Body of pancreas (tissue), 4 donors: ENCODE measurements at regions not wholly inside any gene's neighbourhood (a gene's known extent, or its start where the extent isn't known, plus 50 kb on each side); places are given as distances from the start of the nearest gene placed in this dataset.
"Not testable (repeated sequence)": the region's sequence is repeated elsewhere in the genome, so short reads cannot be mapped to it uniquely, and the experiment has no call there.

ENCODE experiments used
- ATAC-seq: fragments of 150-250 bp; one replicate; pipeline ENCODE4 v1.9.1; 2016
- DNase-seq, 4 donors: peaks; one replicate each; pipeline ENCODE4 v3.0.0-alpha.2; 2019
- H3K27ac ChIP-seq, 4 donors: fragments of 200-600 bp; sonication (generic); 1 replicate in 3 of 4; 2 replicates in 1 of 4; pipeline versions ENCODE4 v1.5.1 to v1.6.1; 2016 to 2019; ENCODE audit warnings: mild to moderate bottlenecking in 1 of 4, mixed read lengths in 1 of 4, moderate library complexity in 1 of 4
- H3K27me3 ChIP-seq, 2 donors: fragments of 200-600 bp; sonication (generic); one replicate each; pipeline ENCODE4 v1.6.0; 2016; ENCODE audit warnings: mild to moderate bottlenecking in 1 of 2
- H3K36me3 ChIP-seq, 2 donors: fragments of 200-600 bp; sonication (generic); replicated peaks in 1 of 2; 2 replicates each; pipeline ENCODE4 v1.5.1; 2016; ENCODE audit warnings: low read depth in 2 of 2; ENCODE audit not compliant: insufficient read depth in 1 of 2
- H3K4me1 ChIP-seq: fragments of 200-600 bp; sonication (generic); one replicate; pipeline ENCODE4 v1.6.0; 2016
- H3K4me3 ChIP-seq, 2 donors: fragments of 200-600 bp; sonication (generic); 1 replicate in 1 of 2; 2 replicates in 1 of 2; pipeline ENCODE4 v1.5.1; 2016 to 2019
- H3K9me3 ChIP-seq, 3 donors: fragments of 200-600 bp; sonication (generic); 1 replicate in 2 of 3; 2 replicates in 1 of 3; pipeline ENCODE4 v1.5.1; 2016
- POLR2A ChIP-seq, 3 donors: fragments of 450-650 bp; IDR thresholded peaks; one replicate each; pipeline ENCODE4 v1.6.1; 2016; ENCODE audit warnings: antibody characterized with exemption in 3 of 3, mild to moderate bottlenecking in 2 of 3
- WGBS, 2 donors: methylation state at CpG; one replicate each; pipeline ENCODE4 v1.1.5; 2017; 5-methylcytosine and 5-hydroxymethylcytosine counted together
- intact Hi-C: fragments of 100-400 bp; cut with DNase I; formaldehyde crosslinking; loops from one replicate; pipeline ENCODE4 v1.15.1; 2023
- TF ChIP-seq, protein P1 (sequence below), 7 experiments: fragments of 450-650 bp in 4 of 7; fragments of 200-600 bp in 3 of 7; sonication (generic) in 3 of 7; IDR thresholded peaks; one replicate each; pipeline ENCODE4 v1.5.1; 2016 to 2019; ENCODE audit warnings: antibody characterized with exemption in 7 of 7

DNA sequence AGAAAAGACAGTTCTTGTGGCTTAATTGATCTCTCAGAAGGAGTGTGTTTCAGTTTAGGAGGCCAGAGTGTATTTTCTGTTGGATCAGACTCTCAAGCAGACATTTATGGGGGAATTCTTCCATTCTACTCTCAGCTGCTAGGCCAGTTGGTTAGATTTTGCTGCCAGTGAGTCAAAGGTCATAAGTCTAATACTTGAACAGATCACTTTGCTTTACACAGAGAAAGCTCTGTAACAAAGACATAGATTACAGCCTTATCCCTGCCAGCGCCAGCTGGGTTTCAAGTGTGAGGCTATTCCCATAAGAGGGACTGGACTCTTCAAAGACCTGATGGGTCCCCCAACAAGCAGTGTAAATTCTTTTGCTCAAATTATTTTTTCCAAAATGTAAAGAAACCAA, 145.6 kb upstream of the SEMA3C start:
- peak; percentile 61 for ATAC-seq
- peaks cover 29% of the 10 kb centered on the region for H3K4me1 ChIP-seq
- no peaks in the 10 kb centered on the region for H3K27me3 ChIP-seq
- intact Hi-C loops = no loop called here
- H3K4me3 ChIP-seq = no peak overlapping the region
- H3K27ac ChIP-seq = peak overlapping the region; percentile 5 to 69 (median 52)
- WGBS, 2 donors = 21 to 42% methylated on average over 1 of the region's 1 CpG
- no peak for TF ChIP-seq POLR2A (IDR thresholded peaks at IDR 0.05)
- TF ChIP-seq, protein P1, sequence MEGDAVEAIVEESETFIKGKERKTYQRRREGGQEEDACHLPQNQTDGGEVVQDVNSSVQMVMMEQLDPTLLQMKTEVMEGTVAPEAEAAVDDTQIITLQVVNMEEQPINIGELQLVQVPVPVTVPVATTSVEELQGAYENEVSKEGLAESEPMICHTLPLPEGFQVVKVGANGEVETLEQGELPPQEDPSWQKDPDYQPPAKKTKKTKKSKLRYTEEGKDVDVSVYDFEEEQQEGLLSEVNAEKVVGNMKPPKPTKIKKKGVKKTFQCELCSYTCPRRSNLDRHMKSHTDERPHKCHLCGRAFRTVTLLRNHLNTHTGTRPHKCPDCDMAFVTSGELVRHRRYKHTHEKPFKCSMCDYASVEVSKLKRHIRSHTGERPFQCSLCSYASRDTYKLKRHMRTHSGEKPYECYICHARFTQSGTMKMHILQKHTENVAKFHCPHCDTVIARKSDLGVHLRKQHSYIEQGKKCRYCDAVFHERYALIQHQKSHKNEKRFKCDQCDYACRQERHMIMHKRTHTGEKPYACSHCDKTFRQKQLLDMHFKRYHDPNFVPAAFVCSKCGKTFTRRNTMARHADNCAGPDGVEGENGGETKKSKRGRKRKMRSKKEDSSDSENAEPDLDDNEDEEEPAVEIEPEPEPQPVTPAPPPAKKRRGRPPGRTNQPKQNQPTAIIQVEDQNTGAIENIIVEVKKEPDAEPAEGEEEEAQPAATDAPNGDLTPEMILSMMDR (IDR thresholded peaks at IDR 0.05) = no peak
- peak in 3 of 4 donors; percentile 15 to 39 (median 29) for DNase-seq
- no peaks in the 10 kb centered on the region for H3K9me3 ChIP-seq
- H3K36me3 ChIP-seq = no peaks in the 10 kb centered on the region

DNA sequence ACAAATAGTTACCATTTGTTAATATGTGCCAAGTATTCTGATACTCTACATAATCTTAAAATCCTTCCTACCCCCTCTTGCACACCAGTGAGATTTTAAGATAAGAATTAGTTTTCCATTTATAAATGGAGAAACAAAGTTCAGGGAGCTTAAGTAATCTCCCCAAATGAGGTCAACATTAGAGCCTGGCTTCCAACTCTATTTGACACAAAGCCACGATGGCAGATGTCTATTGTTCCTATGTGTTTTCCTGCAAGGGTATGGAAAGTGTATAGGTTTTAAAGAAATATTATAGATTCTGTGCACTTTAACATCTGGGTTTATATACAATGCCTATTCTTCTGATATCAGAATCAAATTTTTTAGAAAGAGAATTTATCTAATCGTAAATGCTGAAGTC, 143.9 kb upstream of the SEMA3C start:
- intact Hi-C loops = no loop called here
- DNase-seq = peak in 3 of 4 donors; percentile 17 to 48 (median 24)
- Histone ChIP-seq H3K9me3 (no peaks in the 10 kb centered on the region), H3K4me1 (peaks cover 29% of the 10 kb centered on the region), H3K36me3 (no peaks in the 10 kb centered on the region), H3K4me3 (no peak overlapping the region), H3K27me3 (no peaks in the 10 kb centered on the region), H3K27ac (no peak overlapping the region)
- 14 to 22% methylated on average over 2 of the region's 2 CpGs for WGBS, 2 donors
- TF ChIP-seq, protein P1 (IDR thresholded peaks at IDR 0.05) = no peak
- no peak for TF ChIP-seq POLR2A (IDR thresholded peaks at IDR 0.05)
- peak; percentile 76 for ATAC-seq

DNA sequence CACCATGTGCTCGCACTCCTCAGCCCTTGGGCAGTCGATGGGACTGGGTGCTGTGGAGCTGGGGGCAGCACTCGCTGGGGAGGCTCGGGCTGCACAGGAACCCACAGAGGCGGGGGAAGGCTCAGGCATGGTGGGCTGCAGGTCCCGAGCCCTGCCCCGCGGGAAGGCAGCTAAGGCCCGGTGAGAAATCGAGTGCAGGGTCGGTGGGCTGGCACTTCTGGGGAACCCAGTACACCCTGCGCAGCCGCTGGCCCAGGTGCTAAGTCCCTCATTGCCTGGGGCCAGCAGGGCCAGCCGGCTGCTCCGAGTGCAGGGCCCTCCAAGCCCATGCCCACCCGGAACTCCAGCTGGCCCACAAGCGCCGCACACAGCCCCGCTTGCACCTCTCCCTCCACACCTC, 138.6 kb upstream of the SEMA3C start:
- intact Hi-C loops, H3K36me3 ChIP-seq, DNase-seq, ATAC-seq, H3K4me3 ChIP-seq, H3K4me1 ChIP-seq, H3K9me3 ChIP-seq, H3K27me3 ChIP-seq, H3K27ac ChIP-seq: not testable (repeated sequence)
- WGBS, 2 donors = 96 to 100% methylated on average over 12 to 19 of the region's 19 CpGs

DNA sequence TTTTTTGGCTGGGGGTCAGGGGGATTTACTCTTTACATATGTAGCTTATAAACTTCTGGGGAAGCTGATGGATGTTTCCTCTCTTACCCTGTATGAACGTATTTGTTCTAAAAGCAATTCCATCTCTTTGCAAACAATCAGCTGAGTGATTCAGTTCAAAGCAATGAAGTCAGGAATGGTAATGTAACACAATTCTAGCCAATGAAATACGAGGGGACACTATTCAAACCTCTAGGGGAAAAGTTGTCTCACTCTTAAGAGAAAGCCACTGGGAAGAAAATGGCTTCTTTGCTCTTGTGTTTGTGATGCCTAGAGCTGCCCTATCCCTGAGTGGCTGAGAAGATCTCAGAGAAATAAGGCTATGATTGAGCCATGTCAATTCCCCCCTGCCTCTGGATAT, 134.8 kb upstream of the SEMA3C start:
- Histone ChIP-seq H3K4me1 (no peaks in the 10 kb centered on the region), H3K4me3 (no peak overlapping the region), H3K27me3 (no peaks in the 10 kb centered on the region), H3K36me3 (no peaks in the 10 kb centered on the region), H3K9me3 (no peaks in the 10 kb centered on the region), H3K27ac (no peak overlapping the region)
- DNase-seq (no peak), ATAC-seq (no peak)
- 56 to 65% methylated on average over 2 of the region's 2 CpGs for WGBS, 2 donors
- intact Hi-C loops = no loop called here
- no peak for TF ChIP-seq POLR2A (IDR thresholded peaks at IDR 0.05)
- TF ChIP-seq, protein P1 (IDR thresholded peaks at IDR 0.05) = no peak

DNA sequence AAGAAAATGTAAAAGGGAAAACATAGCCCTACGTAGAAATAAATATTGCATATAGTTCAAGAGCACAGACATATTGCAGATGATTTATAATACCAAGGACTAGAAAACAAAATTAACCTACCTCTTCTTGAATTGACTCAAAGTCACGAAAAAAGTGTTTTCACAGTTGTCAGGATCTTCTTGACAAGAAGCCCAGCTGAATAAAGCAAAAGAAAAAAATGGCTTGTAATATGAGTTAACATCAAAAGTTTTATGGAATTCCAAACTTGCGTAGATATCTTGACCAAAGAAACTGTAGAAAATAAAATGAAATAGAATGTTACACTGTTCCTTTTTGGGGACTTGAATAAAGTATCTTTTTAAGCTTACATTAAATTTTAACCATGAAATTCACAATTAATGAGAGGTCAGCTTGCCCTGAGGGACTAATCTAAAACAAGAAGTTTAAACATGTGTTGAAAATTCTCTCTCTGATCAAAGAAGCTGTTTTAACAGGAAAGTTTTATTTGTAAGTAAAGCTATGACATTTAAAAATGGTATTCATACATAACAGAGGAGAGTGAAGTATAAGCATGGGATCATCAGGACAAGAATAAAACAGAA, 133.1 kb upstream of the SEMA3C start:
- DNase-seq (no peak), ATAC-seq (no peak)
- intact Hi-C loops = no loop called here
- Histone ChIP-seq H3K9me3 (no peaks in the 10 kb centered on the region), H3K4me1 (no peaks in the 10 kb centered on the region), H3K27ac (no peak overlapping the region), H3K36me3 (no peaks in the 10 kb centered on the region), H3K27me3 (no peaks in the 10 kb centered on the region), H3K4me3 (no peak overlapping the region)
- WGBS, 2 donors = 32 to 45% methylated on average over 3 of the region's 3 CpGs
- TF ChIP-seq POLR2A (IDR thresholded peaks at IDR 0.05) = no peak
- TF ChIP-seq, protein P1 (IDR thresholded peaks at IDR 0.05) = no peak
